GM23338 (cell line): ENCODE measurements at regions not wholly inside any gene's neighbourhood (a gene's known extent, or its start where the extent isn't known, plus 50 kb on each side); places are given as distances from the start of the nearest gene placed in this dataset.
A peak's percentile ranks its signal among the peaks of the same experiment; 100 is the strongest.

Experiments used
- ATAC-seq: fragments of 200-7000 bp; cut with Tn5 transposase; 3 replicates; pipeline ENCODE4 v1.9.1; 2020
- DNase-seq: peaks from one replicate; pipeline ENCODE4 v3.0.0-alpha.2; 2015; ENCODE audit warnings: low spot score
- H2AFZ ChIP-seq: fragments of 200-600 bp; sonication (generic); 2 replicates; pipeline ENCODE4 v1.8.0; 2016; ENCODE audit warnings: antibody characterized with exemption, mild to moderate bottlenecking, moderate library complexity
- H3F3A ChIP-seq: fragments of 200-600 bp; sonication (generic); replicated peaks from 2 replicates; pipeline ENCODE4 v1.8.0; 2017; ENCODE audit warnings: antibody characterized with exemption, mixed run types, low read depth
- H3K27ac ChIP-seq: fragments of 200-600 bp; sonication (generic); 2 replicates; pipeline ENCODE4 v1.6.1; 2016; ENCODE audit warnings: low read depth
- H3K27me3 ChIP-seq: fragments of 200-600 bp; sonication (generic); 2 replicates; pipeline ENCODE4 v1.8.0; 2016; ENCODE audit warnings: mild to moderate bottlenecking, mixed run types, moderate library complexity; ENCODE audit not compliant: insufficient read depth
- H3K36me3 ChIP-seq: fragments of 200-600 bp; sonication (generic); 2 replicates; pipeline ENCODE4 v1.8.0; 2016; ENCODE audit warnings: mild to moderate bottlenecking; ENCODE audit not compliant: insufficient read depth
- H3K4me1 ChIP-seq: fragments of 200-600 bp; sonication (generic); 2 replicates; pipeline ENCODE4 v1.8.0; 2016; ENCODE audit warnings: mild to moderate bottlenecking, moderate library complexity; ENCODE audit not compliant: insufficient read depth
- H3K4me2 ChIP-seq: fragments of 200-600 bp; sonication (generic); 2 replicates; pipeline ENCODE4 v1.7.1; 2017; ENCODE audit warnings: mixed run types
- H3K4me3 ChIP-seq: fragments of 200-600 bp; sonication (generic); 2 replicates; pipeline ENCODE4 v1.6.1; 2016; ENCODE audit warnings: mixed run types
- H3K79me2 ChIP-seq: fragments of 200-600 bp; sonication (generic); replicated peaks from 2 replicates; pipeline ENCODE4 v1.8.0; 2017; ENCODE audit warnings: mild to moderate bottlenecking; ENCODE audit not compliant: insufficient read depth
- H3K9me2 ChIP-seq: fragments of 200-600 bp; sonication (generic); 2 replicates; pipeline ENCODE4 v1.8.0; 2017; ENCODE audit not compliant: insufficient read depth
- H4K20me1 ChIP-seq: fragments of 200-600 bp; sonication (generic); replicated peaks from 2 replicates; pipeline ENCODE4 v1.8.0; 2017; ENCODE audit warnings: mild to moderate bottlenecking; ENCODE audit not compliant: insufficient read depth
- H3K27ac Mint-ChIP-seq: 2 replicates; pipeline ENCODE4 v1.8.0; 2020; ENCODE audit warnings: inconsistent platforms, mild to moderate bottlenecking, moderate library complexity, mixed read lengths
- H3K27me3 Mint-ChIP-seq: 3 replicates; pipeline ENCODE4 v1.8.0; 2022; ENCODE audit warnings: low read depth, mild to moderate bottlenecking, moderate library complexity, mixed read lengths, inconsistent platforms; ENCODE audit not compliant: insufficient read depth, poor library complexity
- H3K36me3 Mint-ChIP-seq: 3 replicates; pipeline ENCODE4 v1.8.0; 2021; ENCODE audit warnings: low read depth, mild to moderate bottlenecking, inconsistent platforms, moderate library complexity, mixed read lengths
- H3K4me1 Mint-ChIP-seq: 3 replicates; pipeline ENCODE4 v1.8.0; 2020; ENCODE audit warnings: mild to moderate bottlenecking, inconsistent platforms, mixed read lengths
- H3K4me3 Mint-ChIP-seq: 3 replicates; pipeline ENCODE4 v1.8.0; 2021; ENCODE audit warnings: moderate library complexity, mild to moderate bottlenecking, inconsistent platforms, mixed read lengths
- H3K9me3 Mint-ChIP-seq: 3 replicates; pipeline ENCODE4 v1.8.0; 2020; ENCODE audit warnings: moderate library complexity, mild to moderate bottlenecking, inconsistent platforms, mixed read lengths
- CTCF ChIP-seq, 2 experiments: fragments of 200-600 bp in 1 of 2; sonication (generic) in 1 of 2; conservative IDR thresholded peaks; 2 replicates each; pipeline versions ENCODE4 v1.5.1 to v1.6.1; 2016 to 2017; ENCODE audit warnings: antibody characterized with exemption in 2 of 2, low read depth in 2 of 2, mild to moderate bottlenecking in 2 of 2, moderate library complexity in 1 of 2
- ETS1 ChIP-seq: IDR thresholded peaks from 2 replicates; pipeline ENCODE4 v1.6.1; 2016; ENCODE audit warnings: antibody characterized with exemption
- EZH2 ChIP-seq: fragments of 200-600 bp; sonication (generic); IDR thresholded peaks from one replicate; pipeline ENCODE4 v1.8.0; 2017; ENCODE audit warnings: antibody characterized with exemption, mild to moderate bottlenecking, low read depth; ENCODE audit not compliant: unreplicated experiment
- NANOG ChIP-seq: IDR thresholded peaks from 2 replicates; pipeline ENCODE4 v1.6.1; 2016; ENCODE audit warnings: antibody characterized with exemption, borderline replicate concordance
- REST ChIP-seq: IDR thresholded peaks from one replicate; pipeline ENCODE4 v1.6.1; 2018; ENCODE audit warnings: antibody characterized with exemption; ENCODE audit not compliant: unreplicated experiment
- ZNF114 ChIP-seq: fragments of 250-450 bp; sonication (Bioruptor Pico); IDR thresholded peaks from 2 replicates; pipeline ENCODE4 v1.5.0; 2020; ENCODE audit warnings: mild to moderate bottlenecking, moderate library complexity
- ZNF331 ChIP-seq: fragments of 250-450 bp; sonication (Bioruptor Pico); IDR thresholded peaks from 2 replicates; pipeline ENCODE4 v1.5.0; 2020; ENCODE audit warnings: low read depth, mild to moderate bottlenecking, moderate library complexity

- TF ChIP-seq ETS1: no peak
- TF ChIP-seq EZH2: no peak
Measured at GRCh38 chr2:23289671-23290070, 95.3 kb upstream of the KLHL29 start (continued).

GRCh38 chr2:23291239-23291638, 93.7 kb upstream of the KLHL29 start:
- no peaks in the 10 kb centered on the region for H3K4me1 ChIP-seq
- no peaks in the 10 kb centered on the region for H3K79me2 ChIP-seq
- H3K36me3 Mint-ChIP-seq: no peaks in the 10 kb centered on the region
- H2AFZ ChIP-seq: no peak overlapping the region
- ATAC-seq: no peak
- no peak overlapping the region for H3K27ac ChIP-seq
- peaks cover 17% of the 10 kb centered on the region; the same call in 1 of the 2 replicates for H3K9me2 ChIP-seq
- no peaks in the 10 kb centered on the region for H3K27me3 ChIP-seq
- H3K27me3 Mint-ChIP-seq: no peaks in the 10 kb centered on the region
- TF ChIP-seq EZH2 (no peak), NANOG (no peak), ZNF114 (CRISPR knock-in tag) (no peak), CTCF (conservative IDR thresholded peaks at IDR 0.05; ENCODE audit: low read depth in 2 of 2) (no peak), REST (no peak)
- H3K4me1 Mint-ChIP-seq: peaks cover 13% of the 10 kb centered on the region
- H3K4me2 ChIP-seq: no peak overlapping the region
- no peaks in the 10 kb centered on the region; the same call in 2 of the 3 replicates for H3K9me3 Mint-ChIP-seq
- no peak overlapping the region for H3K4me3 Mint-ChIP-seq
- no peaks in the 10 kb centered on the region; the same call in 1 of the 2 replicates for H4K20me1 ChIP-seq
- DNase-seq: no peak
- no peak overlapping the region for H3K27ac Mint-ChIP-seq
- no peaks in the 10 kb centered on the region for H3F3A ChIP-seq
- no peaks in the 10 kb centered on the region for H3K36me3 ChIP-seq
- no peak overlapping the region for H3K4me3 ChIP-seq

- Histone ChIP-seq H3K4me1 (no peaks in the 10 kb centered on the region), H3K27me3 (no peaks in the 10 kb centered on the region), H3K9me2 (peaks cover 17% of the 10 kb centered on the region; the same call in 1 of the 2 replicates), H3K79me2 (no peaks in the 10 kb centered on the region), H3K27ac (no peak overlapping the region), H3K4me2 (no peak overlapping the region), H3K4me3 (no peak overlapping the region), H3K36me3 (no peaks in the 10 kb centered on the region), H2AFZ (no peak overlapping the region), H4K20me1 (no peaks in the 10 kb centered on the region; the same call in 1 of the 2 replicates), H3F3A (no peaks in the 10 kb centered on the region)
- H3K4me3 Mint-ChIP-seq: no peak overlapping the region
- peak in 1 of 2 experiments; percentile 32; a peak in 1 of 4 replicates for TF ChIP-seq CTCF (conservative IDR thresholded peaks at IDR 0.05; ENCODE audit: low read depth in 2 of 2)
- TF ChIP-seq ZNF331 (CRISPR knock-in tag): no peak
- no peak for TF ChIP-seq ZNF114 (CRISPR knock-in tag)
- TF ChIP-seq ETS1: no peak
- no peak for TF ChIP-seq REST
- H3K27me3 Mint-ChIP-seq: no peaks in the 10 kb centered on the region
- H3K36me3 Mint-ChIP-seq: no peaks in the 10 kb centered on the region
- H3K4me1 Mint-ChIP-seq: peaks cover 5% of the 10 kb centered on the region; the same call in 2 of the 3 replicates
- no peak overlapping the region for H3K27ac Mint-ChIP-seq
- H3K9me3 Mint-ChIP-seq: no peaks in the 10 kb centered on the region; the same call in 2 of the 3 replicates
- DNase-seq (no peak), ATAC-seq (no peak)
Measured at GRCh38 chr2:23292024-23292423, 93.0 kb upstream of the KLHL29 start.
